ENCODE measurements at regions not wholly inside any gene's neighbourhood (a gene's known extent, or its start where the extent isn't known, plus 50 kb on each side); places are given as distances from the start of the nearest gene placed in this dataset.

- peak overlapping the region; percentile 43 for H3K27ac Mint-ChIP-seq (ENCODE audit: unreplicated experiment)
- peak; percentile 14 for TF ChIP-seq CTCF (IDR thresholded peaks at IDR 0.05)
- DNase-seq (ENCODE audit: low spot score) = no peak
- no peaks in the 10 kb centered on the region for H3K27me3 Mint-ChIP-seq (ENCODE audit: low read depth)
- no peak overlapping the region for H3K4me3 Mint-ChIP-seq (ENCODE audit: unreplicated experiment)
- no peaks in the 10 kb centered on the region for H3K9me3 Mint-ChIP-seq (ENCODE audit: low read depth)
- H3K36me3 Mint-ChIP-seq (ENCODE audit: low read depth) = no peaks in the 10 kb centered on the region
- peaks cover 40% of the 10 kb centered on the region for H3K4me1 Mint-ChIP-seq (ENCODE audit: low read depth)
These were observed 320.8 kb downstream of the FOXL1 start for GRCh38 chr16:86899151-86899550.

DNA sequence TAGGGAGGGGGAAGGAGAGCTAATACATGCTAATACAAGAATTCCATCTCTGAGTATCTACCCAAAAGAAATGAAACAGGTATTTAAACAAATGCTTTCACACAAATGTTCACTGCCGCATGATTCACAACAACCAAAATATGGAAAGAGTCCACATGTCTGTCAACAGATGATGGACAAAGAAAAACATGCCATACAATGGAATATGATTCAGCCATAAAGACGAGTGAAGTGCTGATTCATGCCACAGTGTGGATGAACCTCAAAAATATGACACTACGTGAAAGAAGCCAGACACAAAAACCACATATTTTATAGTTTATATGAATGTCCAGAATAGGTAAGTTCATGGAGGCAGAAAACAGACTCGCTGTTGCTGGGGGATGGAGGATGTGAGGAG lies 321.4 kb downstream of the FOXL1 start:
- DNase-seq (ENCODE audit: low spot score) = no peak
- TF ChIP-seq CTCF (IDR thresholded peaks at IDR 0.05) = no peak
- no peak overlapping the region for H3K4me3 Mint-ChIP-seq (ENCODE audit: unreplicated experiment)
- no peaks in the 10 kb centered on the region for H3K9me3 Mint-ChIP-seq (ENCODE audit: low read depth)
- peaks cover 40% of the 10 kb centered on the region for H3K4me1 Mint-ChIP-seq (ENCODE audit: low read depth)
- H3K36me3 Mint-ChIP-seq (ENCODE audit: low read depth) = no peaks in the 10 kb centered on the region
- no peaks in the 10 kb centered on the region for H3K27me3 Mint-ChIP-seq (ENCODE audit: low read depth)
- H3K27ac Mint-ChIP-seq (ENCODE audit: unreplicated experiment) = peak overlapping the region; percentile 74

- TF ChIP-seq CTCF (IDR thresholded peaks at IDR 0.05) = peak; percentile 38
- Mint-ChIP-seq H3K27me3 (ENCODE audit: low read depth) (no peaks in the 10 kb centered on the region), H3K36me3 (ENCODE audit: low read depth) (no peaks in the 10 kb centered on the region), H3K4me3 (ENCODE audit: unreplicated experiment) (no peak overlapping the region), H3K27ac (ENCODE audit: unreplicated experiment) (no peak overlapping the region), H3K9me3 (ENCODE audit: low read depth) (no peaks in the 10 kb centered on the region), H3K4me1 (ENCODE audit: low read depth) (peaks cover 37% of the 10 kb centered on the region)
- DNase-seq (ENCODE audit: low spot score) = no peak
These were observed 323.1 kb downstream of the FOXL1 start for GRCh38 chr16:86901483-86901882.

DNA sequence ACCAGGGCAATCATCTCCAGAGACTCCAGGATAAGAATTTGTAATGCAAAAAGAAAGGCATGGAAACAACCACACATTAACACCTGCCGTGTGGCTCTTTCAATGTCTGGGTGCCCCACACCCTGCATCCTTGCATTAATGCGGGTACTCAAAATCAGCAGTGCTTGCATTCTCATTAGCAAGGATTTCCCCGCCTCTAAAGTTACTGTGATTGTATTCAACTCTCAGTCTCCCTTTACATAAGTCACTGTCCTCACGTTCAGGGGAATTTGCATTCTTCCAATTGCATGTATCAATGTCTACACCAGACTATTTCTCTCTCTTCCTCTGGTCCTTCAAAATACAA lies 324.3 kb downstream of the FOXL1 start:
- no peak for DNase-seq (ENCODE audit: low spot score)
- TF ChIP-seq CTCF (IDR thresholded peaks at IDR 0.05) = no peak
- H3K4me1 Mint-ChIP-seq (ENCODE audit: low read depth) = peaks cover 37% of the 10 kb centered on the region
- H3K27ac Mint-ChIP-seq (ENCODE audit: unreplicated experiment) = no peak overlapping the region
- no peak overlapping the region for H3K4me3 Mint-ChIP-seq (ENCODE audit: unreplicated experiment)
- no peaks in the 10 kb centered on the region for H3K27me3 Mint-ChIP-seq (ENCODE audit: low read depth)
- H3K36me3 Mint-ChIP-seq (ENCODE audit: low read depth) = no peaks in the 10 kb centered on the region
- H3K9me3 Mint-ChIP-seq (ENCODE audit: low read depth) = no peaks in the 10 kb centered on the region

- Mint-ChIP-seq H3K27me3 (ENCODE audit: low read depth) (no peaks in the 10 kb centered on the region), H3K4me3 (ENCODE audit: unreplicated experiment) (no peak overlapping the region), H3K4me1 (ENCODE audit: low read depth) (peaks cover 33% of the 10 kb centered on the region), H3K27ac (ENCODE audit: unreplicated experiment) (no peak overlapping the region), H3K9me3 (ENCODE audit: low read depth) (no peaks in the 10 kb centered on the region), H3K36me3 (ENCODE audit: low read depth) (no peaks in the 10 kb centered on the region)
- TF ChIP-seq CTCF (IDR thresholded peaks at IDR 0.05) = no peak
- no peak for DNase-seq (ENCODE audit: low spot score)
These were observed 324.7 kb downstream of the FOXL1 start for GRCh38 chr16:86903068-86903467.
